ENCODE measurements at regions not wholly inside any gene's neighbourhood (a gene's known extent, or its start where the extent isn't known, plus 50 kb on each side); places are given as distances from the start of the nearest gene placed in this dataset.

DNA sequence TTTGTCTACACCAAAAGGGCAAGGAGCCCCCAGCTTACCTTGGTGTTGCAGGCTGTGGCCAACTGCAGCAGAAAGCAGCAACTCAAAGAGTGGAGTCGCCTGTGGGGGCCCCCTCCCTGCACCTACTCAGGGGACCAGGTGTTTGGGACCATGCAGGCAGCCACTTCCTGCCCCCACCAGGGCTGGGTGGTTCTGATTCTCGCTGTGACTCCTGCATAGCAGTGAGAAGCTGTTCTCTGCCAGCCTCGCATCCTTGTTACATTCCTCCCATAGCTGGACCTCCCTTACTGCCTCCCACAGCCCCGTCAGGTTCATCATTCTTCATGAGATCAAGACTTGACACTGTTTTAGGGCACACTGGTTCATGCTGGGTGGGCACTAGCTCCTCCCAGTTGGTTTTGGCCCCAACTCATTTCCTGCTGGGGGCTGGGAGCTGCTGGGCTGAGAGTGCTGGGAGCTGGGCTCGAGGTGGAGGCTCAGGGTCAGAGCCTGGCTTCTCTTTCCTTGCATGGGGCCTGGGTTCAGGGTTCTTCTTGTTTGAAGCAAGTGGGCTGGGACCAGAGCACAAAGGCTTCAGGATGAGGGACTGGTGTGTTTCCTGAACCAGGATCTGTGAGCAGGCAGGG is 146.9 kb upstream of the C1orf174 start:
- no peak for DNase-seq

DNA sequence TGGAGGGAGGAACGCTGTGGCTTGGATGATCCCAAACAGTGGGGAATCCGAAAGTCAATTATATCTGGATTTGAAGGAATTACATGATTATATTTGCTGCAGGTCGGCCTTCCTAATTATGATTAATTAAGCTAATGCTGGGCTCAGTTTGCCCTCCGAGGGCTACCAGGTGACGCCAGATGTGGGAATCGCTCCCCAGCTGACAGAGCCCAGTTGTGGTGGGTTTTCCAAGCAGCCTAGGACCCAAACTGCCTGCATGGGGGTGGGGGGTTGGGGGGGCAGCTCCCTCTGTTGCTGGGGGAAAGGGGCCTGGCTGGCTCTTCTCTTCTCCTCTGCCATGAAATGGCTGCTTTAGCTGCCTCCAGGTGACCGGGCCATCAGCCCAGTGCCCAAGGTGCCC is 147.6 kb upstream of the C1orf174 start:
- DNase-seq, result no peak

GRCh38 chr1:4048076-4048475 is 148.0 kb upstream of the C1orf174 start:
- DNase-seq, result no peak

GRCh38 chr1:4048921-4049320 is 148.8 kb upstream of the C1orf174 start:
- no peak for DNase-seq

GRCh38 chr1:4050998-4051397 is 150.9 kb upstream of the C1orf174 start:
- no peak for DNase-seq

- no peak for DNase-seq
Observed at GRCh38 chr1:4052657-4053056, 152.6 kb upstream of the C1orf174 start.

DNA sequence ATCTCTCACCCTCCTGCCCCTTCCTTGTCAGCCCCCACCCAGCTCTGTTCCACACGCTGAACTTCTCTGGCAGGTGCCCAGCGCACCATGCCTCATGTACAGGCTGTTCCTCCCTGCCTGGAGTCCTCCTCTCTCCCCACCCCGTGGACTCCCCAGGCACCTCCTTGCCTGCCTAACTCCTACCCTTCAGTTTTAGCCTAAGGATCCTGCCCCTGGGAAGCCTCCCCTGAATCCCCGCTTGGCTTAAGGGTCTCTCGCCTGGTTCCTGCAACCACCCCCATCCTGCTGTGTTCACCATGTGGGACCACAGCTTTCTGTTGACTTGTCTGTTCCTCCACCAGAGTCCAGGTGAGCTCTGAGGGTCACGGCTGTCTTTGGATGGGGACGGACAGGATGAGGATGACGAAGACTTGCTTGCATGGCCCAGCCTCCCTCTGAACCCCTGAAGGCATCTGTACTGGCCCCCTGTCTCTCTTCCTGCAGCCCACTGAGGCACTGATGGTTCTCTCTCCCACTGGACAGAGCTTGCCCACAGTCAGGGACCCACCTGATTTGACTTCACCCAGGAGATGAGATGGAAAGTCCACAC is 153.2 kb upstream of the C1orf174 start:
- no peak for DNase-seq

DNA sequence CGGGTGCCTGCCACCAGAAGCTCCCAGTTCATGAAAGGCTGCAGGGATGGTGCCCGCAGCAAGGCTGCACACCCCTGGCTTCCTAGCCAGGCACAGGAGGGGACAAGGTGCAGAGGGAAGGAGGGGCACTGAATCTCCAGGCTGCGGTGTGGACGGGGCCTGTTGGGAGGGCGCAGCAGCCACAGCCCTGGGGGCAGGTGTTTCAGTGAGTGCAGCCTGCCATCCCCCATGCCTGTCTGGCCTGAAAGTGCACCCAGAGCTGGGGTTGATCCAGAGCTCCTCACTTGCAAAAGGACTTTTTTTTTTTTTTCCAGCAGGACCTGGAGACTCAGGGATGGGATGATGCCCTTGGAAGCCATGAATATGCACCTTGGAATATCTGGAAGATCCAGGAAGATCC is 153.7 kb upstream of the C1orf174 start:
- no peak for DNase-seq

- DNase-seq, result no peak
Observed at GRCh38 chr1:4055294-4055967, 155.4 kb upstream of the C1orf174 start.

- no peak for DNase-seq
Observed at GRCh38 chr1:4056422-4056821, 156.3 kb upstream of the C1orf174 start.

DNA sequence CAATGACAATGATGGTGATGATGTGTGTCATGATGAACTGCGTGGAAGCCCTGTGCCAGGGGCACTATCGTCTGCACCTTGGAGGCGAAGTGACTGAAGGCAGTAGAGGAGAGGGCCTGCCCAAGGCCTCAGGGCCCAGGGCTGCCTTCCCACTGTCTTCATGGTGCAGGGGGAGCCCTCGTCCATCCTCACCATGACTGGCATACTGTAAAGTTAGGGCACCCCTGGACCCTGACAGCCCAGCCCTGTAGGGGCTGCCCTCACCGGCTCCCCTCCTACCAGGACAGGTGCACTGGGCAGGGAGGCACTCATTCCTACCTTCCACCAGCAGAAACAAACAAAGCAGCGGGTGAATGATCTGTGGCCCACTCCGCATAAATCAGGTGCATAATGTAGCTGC is 156.9 kb upstream of the C1orf174 start:
- no peak for DNase-seq

GRCh38 chr1:4057603-4058002 is 157.5 kb upstream of the C1orf174 start:
- DNase-seq, result no peak

DNA sequence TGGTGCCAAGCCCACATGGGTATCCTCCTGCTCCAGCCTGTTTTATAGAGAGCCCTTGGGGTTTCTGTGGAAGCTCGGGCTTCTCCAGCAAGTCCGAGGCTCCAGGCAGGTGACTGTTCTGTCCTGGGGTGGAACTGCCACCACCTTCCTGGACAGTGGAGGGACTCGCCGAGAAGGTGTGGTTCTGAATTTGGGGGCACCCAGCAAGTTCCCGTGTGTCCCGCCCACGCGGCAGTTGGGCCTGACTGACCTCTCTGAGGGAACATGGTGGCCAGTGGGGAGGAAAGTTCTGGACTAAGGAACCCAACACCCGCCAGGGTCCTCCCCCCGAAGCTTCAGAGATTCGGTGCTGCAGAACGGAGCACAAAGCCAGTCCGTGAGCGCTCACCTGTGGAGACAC is 158.1 kb upstream of the C1orf174 start:
- no peak for DNase-seq

- no peak for DNase-seq
Observed at GRCh38 chr1:4058706-4059105, 158.6 kb upstream of the C1orf174 start.

DNA sequence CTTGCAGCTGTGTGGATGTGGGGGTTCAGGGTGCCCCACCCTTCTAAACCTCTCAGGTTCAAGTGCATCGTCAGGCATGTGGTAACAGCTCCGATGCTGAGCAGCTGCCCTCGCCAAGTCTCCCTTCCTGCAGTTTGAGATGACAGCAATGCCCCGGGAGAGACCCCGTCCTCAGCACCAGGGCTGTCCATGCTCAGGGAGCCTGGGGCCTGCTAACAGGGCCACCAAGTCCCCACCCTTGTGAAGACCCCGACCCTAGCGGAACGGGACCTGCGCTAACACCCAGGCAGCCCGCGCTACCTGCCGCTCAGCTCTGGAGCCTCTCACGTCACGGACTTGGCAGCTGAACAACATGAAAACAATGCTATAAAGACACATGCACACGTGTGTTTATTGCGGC is 159.2 kb upstream of the C1orf174 start:
- DNase-seq, result no peak

- no peak for DNase-seq
Observed at GRCh38 chr1:4060850-4061249, 160.8 kb upstream of the C1orf174 start.

GRCh38 chr1:4061521-4062031 is 161.5 kb upstream of the C1orf174 start:
- no peak for DNase-seq

DNA sequence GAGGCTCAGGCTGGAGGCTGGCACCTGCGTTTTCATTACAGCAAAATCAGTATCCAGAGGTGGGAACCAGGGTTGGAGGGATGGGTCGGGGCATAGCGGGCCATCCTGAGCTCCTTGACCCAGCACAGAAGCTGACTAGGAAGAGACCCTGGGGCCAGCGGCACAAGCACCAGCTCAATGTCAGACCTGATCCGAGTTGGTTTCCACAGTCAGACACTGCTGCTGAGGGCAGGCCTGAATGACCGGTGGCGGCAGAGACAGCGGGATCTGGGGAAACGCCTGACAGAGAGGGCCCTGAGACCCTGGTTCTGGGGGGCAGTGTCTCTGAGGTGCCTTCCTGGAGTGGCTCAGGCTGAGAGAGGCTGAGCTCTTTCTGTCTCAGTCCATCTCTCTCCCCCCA is 162.0 kb upstream of the C1orf174 start:
- no peak for DNase-seq

GRCh38 chr1:4062560-4062959 is 162.5 kb upstream of the C1orf174 start:
- DNase-seq, result no peak

- DNase-seq, result no peak
Observed at GRCh38 chr1:4062992-4063391, 162.9 kb upstream of the C1orf174 start.

DNA sequence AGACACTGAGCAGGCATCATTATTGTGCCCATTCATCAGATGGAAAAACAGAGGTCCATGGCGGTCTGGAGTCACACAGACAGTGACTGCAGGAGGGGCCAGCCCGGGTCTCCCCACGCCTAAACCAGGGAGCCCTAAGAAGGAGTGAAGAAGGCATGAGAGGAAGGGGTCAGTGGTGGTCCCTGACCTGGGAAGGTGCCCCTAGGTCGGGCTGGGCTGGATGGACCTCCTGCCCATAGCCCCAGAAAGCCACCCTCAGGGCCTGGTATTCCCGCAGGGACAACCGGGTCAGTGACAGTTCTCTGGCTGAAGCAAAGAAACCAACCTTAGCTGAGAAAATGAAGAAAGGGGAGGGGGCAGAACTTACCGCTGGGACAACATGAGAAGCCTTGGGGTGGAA is 163.4 kb upstream of the C1orf174 start:
- no peak for DNase-seq

- DNase-seq, result no peak
Observed at GRCh38 chr1:4064150-4064889, 164.2 kb upstream of the C1orf174 start.

- DNase-seq, result no peak
Observed at GRCh38 chr1:4066860-4067599, 167.0 kb upstream of the C1orf174 start.

Measured in right hindlimb (tissue), 1 donor.